HCT116 (cell line): ENCODE measurements at regions not wholly inside any gene's neighbourhood (a gene's known extent, or its start where the extent isn't known, plus 50 kb on each side); places are given as distances from the start of the nearest gene placed in this dataset.

Experiments
- ATAC-seq: fragments of 200-7000 bp; cut with Tn5 transposase; 2 replicates; pipeline ENCODE4 v1.9.1; 2020; ENCODE audit warnings: mild to moderate bottlenecking, moderate library complexity
- BruUV-seq: library from RNA; stranded (reverse); fragments of 400-500 nt; replicated peaks from 2 replicates; lab custom pipeline; 2021; lab: Mats Ljungman, UMichigan
- CTCF ChIA-PET: fragments of 300-600 bp; sonication (Branson Sonifier 250); formaldehyde crosslinking; loops from one replicate; lab custom pipeline; 2021; ENCODE audit warnings: antibody characterized with exemption; lab: Charles Lee
- POLR2A ChIA-PET: fragments of 300-600, 350-600 bp; sonication (Branson Sonifier 250); formaldehyde crosslinking; loops from one replicate; lab custom pipeline; 2021; ENCODE audit warnings: antibody characterized with exemption; lab: Charles Lee
- RAD21 ChIA-PET, 2 experiments: fragments of 300-600 bp; sonication (Branson Sonifier 250); formaldehyde crosslinking; loops; one replicate each; lab custom pipeline; 2023; ENCODE audit warnings: low total read pairs in 2 of 2; ENCODE audit not compliant: uncharacterized antibody in 2 of 2, unreplicated experiment in 2 of 2, low non-redundant PET in 1 of 2; lab: Charles Lee
- DNase-seq: peaks from one replicate; pipeline ENCODE4 v3.0.0-alpha.2; 2010; ENCODE audit warnings: low read depth, low spot score
- H2AFZ ChIP-seq: fragments of 200-600 bp; shearing (Covaris generic), sonication (generic); 2 replicates; pipeline ENCODE4 v1.6.1; 2017; ENCODE audit warnings: low read depth, mixed run types, mixed read lengths, antibody characterized with exemption, low read length; ENCODE audit not compliant: poor library complexity, severe bottlenecking
- H3K27ac ChIP-seq: 2 replicates; pipeline ENCODE4 v1.5.1; 2012; ENCODE audit warnings: low read depth, low read length
- H3K27me3 ChIP-seq: fragments of 200-600 bp; sonication (generic); 2 replicates; pipeline ENCODE4 v1.6.1; 2016; ENCODE audit warnings: mixed run types, low read length, mixed read lengths; ENCODE audit not compliant: insufficient read depth
- H3K36me3 ChIP-seq, 2 experiments: fragments of 200-500 bp in 1 of 2; fragments of 200-600 bp in 1 of 2; sonication (Bioruptor generic) in 1 of 2; sonication (generic) in 1 of 2; 2 replicates each; pipeline versions ENCODE4 v1.5.1 to v1.6.1; 2014 to 2016; ENCODE audit warnings: low read length in 2 of 2, inconsistent platforms in 1 of 2, mixed read lengths in 1 of 2, mixed run types in 1 of 2; ENCODE audit not compliant: insufficient read depth in 2 of 2, control insufficient read depth in 1 of 2
- H3K4me1 ChIP-seq, 2 experiments: fragments of 200-600 bp in 1 of 2; sonication (generic) in 1 of 2; 2 replicates each; pipeline versions ENCODE4 v1.5.1 to v1.6.1; 2012 to 2017; ENCODE audit warnings: low read length in 2 of 2, inconsistent platforms in 1 of 2, mild to moderate bottlenecking in 1 of 2, mixed read lengths in 1 of 2, mixed run types in 1 of 2, moderate library complexity in 1 of 2; ENCODE audit not compliant: insufficient read depth in 2 of 2, control insufficient read depth in 1 of 2
- H3K4me2 ChIP-seq: fragments of 200-600 bp; sonication (generic); 2 replicates; pipeline ENCODE4 v1.6.1; 2017; ENCODE audit warnings: mixed run types, low read length, mixed read lengths
- H3K4me3 ChIP-seq, 2 experiments: fragments of 200-600 bp in 1 of 2; sonication (generic) in 1 of 2; replicated peaks in 1 of 2; 2 replicates each; pipeline ENCODE4 v1.5.1; 2011 to 2016; ENCODE audit warnings: low read length in 2 of 2, control low read depth in 1 of 2, low read depth in 1 of 2, mild to moderate bottlenecking in 1 of 2, mixed read lengths in 1 of 2, mixed run types in 1 of 2
- H3K79me2 ChIP-seq: fragments of 200-600 bp; sonication (generic); 2 replicates; pipeline ENCODE4 v1.6.1; 2017; ENCODE audit warnings: mild to moderate bottlenecking, mixed run types, low read length, moderate library complexity, mixed read lengths; ENCODE audit not compliant: insufficient read depth
- H3K9ac ChIP-seq: fragments of 200-600 bp; sonication (generic); 2 replicates; pipeline ENCODE4 v1.6.1; 2016; ENCODE audit warnings: low read length, mixed read lengths
- H3K9me2 ChIP-seq: fragments of 200-600 bp; sonication (generic), shearing (Covaris generic); 2 replicates; pipeline ENCODE4 v1.6.1; 2017; ENCODE audit warnings: mixed run types, mild to moderate bottlenecking, moderate library complexity; ENCODE audit not compliant: insufficient read depth
- H3K9me3 ChIP-seq, 2 experiments: fragments of 200-500 bp in 1 of 2; fragments of 200-600 bp in 1 of 2; sonication (Bioruptor generic) in 1 of 2; sonication (generic) in 1 of 2; 2 replicates each; pipeline ENCODE4 v1.6.1; 2014 to 2017; ENCODE audit warnings: low read length in 2 of 2, mixed read lengths in 2 of 2, inconsistent platforms in 1 of 2, low read depth in 1 of 2, mild to moderate bottlenecking in 1 of 2, mixed run types in 1 of 2, moderate library complexity in 1 of 2; ENCODE audit not compliant: control insufficient read depth in 1 of 2, insufficient read depth in 1 of 2
- H4K20me1 ChIP-seq: fragments of 200-600 bp; sonication (generic), shearing (Covaris generic); 2 replicates; pipeline ENCODE4 v1.6.1; 2017; ENCODE audit warnings: mixed run types, mild to moderate bottlenecking, moderate library complexity; ENCODE audit not compliant: insufficient read depth
- ATF3 ChIP-seq: IDR thresholded peaks from 2 replicates; pipeline ENCODE4 v1.6.1; 2012
- EGR1 ChIP-seq: IDR thresholded peaks from 2 replicates; pipeline ENCODE4 v1.6.1; 2012; ENCODE audit warnings: low read depth
- EZH2 ChIP-seq: fragments of 200-600 bp; sonication (generic); IDR thresholded peaks from 2 replicates; pipeline ENCODE4 v1.6.1; 2017; ENCODE audit warnings: antibody characterized with exemption, mixed run types
- EZH2phosphoT487 ChIP-seq: fragments of 200-600 bp; IDR thresholded peaks from 2 replicates; pipeline ENCODE4 v1.6.1; 2018; ENCODE audit warnings: antibody characterized with exemption, borderline replicate concordance
- FOSL1 ChIP-seq: IDR thresholded peaks from 2 replicates; pipeline ENCODE4 v1.6.1; 2012; ENCODE audit warnings: low read depth
- MAX ChIP-seq: IDR thresholded peaks from 2 replicates; pipeline ENCODE4 v1.6.1; 2012
- POLR2AphosphoS5 ChIP-seq: IDR thresholded peaks from 2 replicates; pipeline ENCODE4 v1.6.1; 2011; ENCODE audit warnings: mild to moderate bottlenecking, low read depth, low read length, moderate library complexity
- SRF ChIP-seq: IDR thresholded peaks from 2 replicates; pipeline ENCODE4 v1.6.1; 2012; ENCODE audit warnings: low read depth
- TCF7L2 ChIP-seq: IDR thresholded peaks from 2 replicates; pipeline ENCODE4 v1.7.0; 2011; ENCODE audit warnings: borderline replicate concordance, inconsistent platforms; ENCODE audit not compliant: insufficient read depth, insufficient read length; ENCODE audit errors: extremely low read depth
- ZBTB33 ChIP-seq: IDR thresholded peaks from 2 replicates; pipeline ENCODE4 v1.6.1; 2011; ENCODE audit warnings: mild to moderate bottlenecking, low read length, moderate library complexity; ENCODE audit not compliant: insufficient replicate concordance; ENCODE audit errors: extremely low read depth
- ZFX ChIP-seq: fragments of 450-650 bp; IDR thresholded peaks from 2 replicates; pipeline ENCODE4 v1.6.1; 2017
- ZNF274 ChIP-seq: fragments of 200-500 bp; sonication (Bioruptor generic); IDR thresholded peaks from 2 replicates; pipeline ENCODE4 v1.6.1; 2014; ENCODE audit warnings: mild to moderate bottlenecking, low read depth, low read length, inconsistent platforms
- intact Hi-C: fragments of 100-400 bp; cut with micrococcal nuclease; formaldehyde crosslinking; loops from 2 replicates; pipeline ENCODE4 v1.10.0; 2022

- Histone ChIP-seq H3K36me3 (no peaks in the 10 kb centered on the region), H3K9me2 (no peaks in the 10 kb centered on the region), H3K4me3 (no peak overlapping the region), H3K27ac (no peak overlapping the region), H4K20me1 (no peaks in the 10 kb centered on the region), H3K9ac (no peak overlapping the region), H3K27me3 (no peaks in the 10 kb centered on the region), H3K79me2 (no peaks in the 10 kb centered on the region), H3K4me2 (no peak overlapping the region), H2AFZ (no peak overlapping the region), H3K4me1 (no peaks in the 10 kb centered on the region), H3K9me3 (no peaks in the 10 kb centered on the region)
- no peak for ATAC-seq
- BruUV-seq: no TSS peak
- TF ChIP-seq MAX (no peak), FOSL1 (no peak), ZFX (no peak), SRF (no peak), ZBTB33 (no peak), POLR2AphosphoS5 (no peak), TCF7L2 (no peak), EZH2phosphoT487 (no peak), EZH2 (no peak), ATF3 (no peak), ZNF274 (no peak), EGR1 (no peak)
- ChIA-PET CTCF (no interaction called here), RAD21 (no interaction called here), POLR2A (no interaction called here)
- no peak for DNase-seq
- intact Hi-C loops: no loop called here
These were observed 296.0 kb downstream of the ISL1 start for GRCh38 chr5:51679286-51679685.
